ENCODE measurements at regions not wholly inside any gene's neighbourhood (a gene's known extent, or its start where the extent isn't known, plus 50 kb on each side); places are given as distances from the start of the nearest gene placed in this dataset.
"Not testable (repeated sequence)": the region's sequence is repeated elsewhere in the genome, so short reads cannot be mapped to it uniquely, and the experiment has no call there.

DNA sequence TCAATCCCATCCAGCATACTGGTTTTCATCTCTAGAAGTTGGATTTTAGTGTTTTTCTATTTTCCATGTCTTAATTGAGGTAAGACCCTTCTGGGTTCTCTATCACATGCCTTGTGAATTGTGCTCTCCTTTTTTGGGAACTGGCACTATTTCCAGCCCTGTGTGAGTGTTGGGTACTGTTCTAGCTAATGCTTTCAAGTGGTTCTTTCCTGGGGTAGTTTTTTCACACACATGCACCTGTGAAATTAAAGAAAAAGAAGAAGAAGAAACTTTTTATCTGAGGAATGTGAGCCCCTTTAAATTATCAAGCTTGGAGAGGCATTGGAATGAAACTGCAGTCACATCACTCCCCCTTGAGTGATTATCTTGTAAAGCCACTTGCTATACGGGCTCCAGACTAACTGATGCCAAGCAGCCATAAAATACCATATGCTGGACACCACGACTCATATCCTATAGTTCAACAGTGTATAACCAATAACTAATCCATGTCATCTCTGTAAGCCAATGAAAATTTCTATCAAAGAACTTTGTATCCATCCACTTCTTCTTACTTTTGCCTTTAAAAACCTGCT is 102.4 kb downstream of the FAM72B start:
- not testable (repeated sequence) for H3K14ac ChIP-seq (ENCODE audit: low read length in 2 of 2); DNase-seq; H3K9me3 ChIP-seq (ENCODE audit: control insufficient read depth, low read length); H3K4ac ChIP-seq (ENCODE audit: low read depth in 1 of 2, low read length in 2 of 2); H2AK5ac ChIP-seq (ENCODE audit: low read length, severe bottlenecking); H3K23ac ChIP-seq (ENCODE audit: low read length in 2 of 2); H4K8ac ChIP-seq (ENCODE audit: low read length); H2BK5ac ChIP-seq (ENCODE audit: low read depth, low read length, poor library complexity, severe bottlenecking); H3K36me3 ChIP-seq (ENCODE audit: control insufficient read depth in 1 of 2, insufficient read depth in 2 of 2, low read depth in 1 of 2, low read length in 2 of 2); H2BK12ac ChIP-seq (ENCODE audit: low read length in 2 of 2); H2AFZ ChIP-seq (ENCODE audit: low read depth, low read length); H3K18ac ChIP-seq (ENCODE audit: low read depth in 1 of 2, low read length in 2 of 2); H4K91ac ChIP-seq (ENCODE audit: low read length); H2BK120ac ChIP-seq (ENCODE audit: low read depth, low read length); H3K4me3 ChIP-seq (ENCODE audit: insufficient read depth in 1 of 2, low read depth in 1 of 2, low read length in 2 of 2); H3K27me3 ChIP-seq (ENCODE audit: control insufficient read depth in 1 of 2, insufficient read depth in 1 of 2, low read length in 2 of 2); H3K27ac ChIP-seq (ENCODE audit: low read length, poor library complexity, severe bottlenecking); H3K79me1 ChIP-seq (replicated peaks; ENCODE audit: low read length, poor library complexity, severe bottlenecking); H2BK15ac ChIP-seq (ENCODE audit: low read depth, poor library complexity, severe bottlenecking); H3K9ac ChIP-seq (ENCODE audit: low read length); H3K4me2 ChIP-seq (ENCODE audit: low read length, poor library complexity, severe bottlenecking); H3K4me1 ChIP-seq (ENCODE audit: control insufficient read depth, insufficient read depth, low read depth, low read length)
- 0% methylated on average over 1 of the region's 2 CpGs for WGBS

- not testable (repeated sequence) for H2AFZ ChIP-seq (ENCODE audit: low read depth, low read length); H4K91ac ChIP-seq (ENCODE audit: low read length); H3K27me3 ChIP-seq (ENCODE audit: control insufficient read depth in 1 of 2, insufficient read depth in 1 of 2, low read length in 2 of 2); H4K8ac ChIP-seq (ENCODE audit: low read length); H3K23ac ChIP-seq (ENCODE audit: low read length in 2 of 2); H3K4me2 ChIP-seq (ENCODE audit: low read length, poor library complexity, severe bottlenecking); H3K79me1 ChIP-seq (replicated peaks; ENCODE audit: low read length, poor library complexity, severe bottlenecking); DNase-seq; H3K9me3 ChIP-seq (ENCODE audit: control insufficient read depth, low read length); H2BK5ac ChIP-seq (ENCODE audit: low read depth, low read length, poor library complexity, severe bottlenecking); H2BK120ac ChIP-seq (ENCODE audit: low read depth, low read length); H3K14ac ChIP-seq (ENCODE audit: low read length in 2 of 2); H3K4me3 ChIP-seq (ENCODE audit: insufficient read depth in 1 of 2, low read depth in 1 of 2, low read length in 2 of 2); H3K18ac ChIP-seq (ENCODE audit: low read depth in 1 of 2, low read length in 2 of 2); H3K27ac ChIP-seq (ENCODE audit: low read length, poor library complexity, severe bottlenecking); H3K9ac ChIP-seq (ENCODE audit: low read length); H2AK5ac ChIP-seq (ENCODE audit: low read length, severe bottlenecking); H2BK15ac ChIP-seq (ENCODE audit: low read depth, poor library complexity, severe bottlenecking); H3K4me1 ChIP-seq (ENCODE audit: control insufficient read depth, insufficient read depth, low read depth, low read length); H3K4ac ChIP-seq (ENCODE audit: low read depth in 1 of 2, low read length in 2 of 2); H3K36me3 ChIP-seq (ENCODE audit: control insufficient read depth in 1 of 2, insufficient read depth in 2 of 2, low read depth in 1 of 2, low read length in 2 of 2); H2BK12ac ChIP-seq (ENCODE audit: low read length in 2 of 2)
- WGBS: no CpG with 5 or more reads among the region's 2 CpGs
These were observed 101.1 kb downstream of the FAM72B start for GRCh38 chr1:121082995-121083394.

GRCh38 chr1:121086249-121086648 is 97.9 kb downstream of the FAM72B start:
- not testable (repeated sequence) for H2BK15ac ChIP-seq (ENCODE audit: low read depth, poor library complexity, severe bottlenecking); H2BK12ac ChIP-seq (ENCODE audit: low read length in 2 of 2); DNase-seq; H3K4me1 ChIP-seq (ENCODE audit: control insufficient read depth, insufficient read depth, low read depth, low read length); H3K4ac ChIP-seq (ENCODE audit: low read depth in 1 of 2, low read length in 2 of 2); H3K14ac ChIP-seq (ENCODE audit: low read length in 2 of 2); H4K8ac ChIP-seq (ENCODE audit: low read length); H3K9ac ChIP-seq (ENCODE audit: low read length); H2BK120ac ChIP-seq (ENCODE audit: low read depth, low read length); H3K4me3 ChIP-seq (ENCODE audit: insufficient read depth in 1 of 2, low read depth in 1 of 2, low read length in 2 of 2); H3K27me3 ChIP-seq (ENCODE audit: control insufficient read depth in 1 of 2, insufficient read depth in 1 of 2, low read length in 2 of 2); H3K4me2 ChIP-seq (ENCODE audit: low read length, poor library complexity, severe bottlenecking); H3K79me1 ChIP-seq (replicated peaks; ENCODE audit: low read length, poor library complexity, severe bottlenecking); H2BK5ac ChIP-seq (ENCODE audit: low read depth, low read length, poor library complexity, severe bottlenecking); H4K91ac ChIP-seq (ENCODE audit: low read length); H2AFZ ChIP-seq (ENCODE audit: low read depth, low read length); H3K9me3 ChIP-seq (ENCODE audit: control insufficient read depth, low read length); H3K23ac ChIP-seq (ENCODE audit: low read length in 2 of 2); H3K36me3 ChIP-seq (ENCODE audit: control insufficient read depth in 1 of 2, insufficient read depth in 2 of 2, low read depth in 1 of 2, low read length in 2 of 2); H2AK5ac ChIP-seq (ENCODE audit: low read length, severe bottlenecking); H3K18ac ChIP-seq (ENCODE audit: low read depth in 1 of 2, low read length in 2 of 2); H3K27ac ChIP-seq (ENCODE audit: low read length, poor library complexity, severe bottlenecking)
- WGBS: no CpG with 5 or more reads among the region's 3 CpGs

DNA sequence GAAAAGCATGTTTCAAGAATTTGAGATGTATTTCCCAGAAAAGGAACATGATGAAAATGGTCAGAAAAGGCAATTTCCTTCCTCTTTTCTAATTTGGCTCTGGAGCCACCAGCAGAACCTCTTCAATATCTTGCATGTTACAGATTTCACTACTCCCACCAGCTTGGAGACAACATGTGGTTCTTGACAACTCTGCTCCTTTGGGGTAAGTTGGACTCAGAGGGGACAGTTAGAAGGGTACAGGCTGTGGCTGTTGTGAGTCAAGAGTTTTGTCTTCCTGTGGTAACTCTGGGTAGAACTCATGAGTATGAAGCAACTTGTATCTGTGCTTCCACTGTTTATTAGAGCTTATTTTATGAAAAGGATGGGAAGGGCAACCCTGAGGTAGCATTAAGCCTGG is 96.9 kb downstream of the FAM72B start:
- not testable (repeated sequence) for H3K14ac ChIP-seq (ENCODE audit: low read length in 2 of 2); H3K4me2 ChIP-seq (ENCODE audit: low read length, poor library complexity, severe bottlenecking); H3K36me3 ChIP-seq (ENCODE audit: control insufficient read depth in 1 of 2, insufficient read depth in 2 of 2, low read depth in 1 of 2, low read length in 2 of 2); H3K4me3 ChIP-seq (ENCODE audit: insufficient read depth in 1 of 2, low read depth in 1 of 2, low read length in 2 of 2); H3K27me3 ChIP-seq (ENCODE audit: control insufficient read depth in 1 of 2, insufficient read depth in 1 of 2, low read length in 2 of 2); DNase-seq; H4K91ac ChIP-seq (ENCODE audit: low read length); H3K9me3 ChIP-seq (ENCODE audit: control insufficient read depth, low read length); H3K23ac ChIP-seq (ENCODE audit: low read length in 2 of 2); H3K9ac ChIP-seq (ENCODE audit: low read length); H2BK12ac ChIP-seq (ENCODE audit: low read length in 2 of 2); H2BK5ac ChIP-seq (ENCODE audit: low read depth, low read length, poor library complexity, severe bottlenecking); H2AFZ ChIP-seq (ENCODE audit: low read depth, low read length); H2BK120ac ChIP-seq (ENCODE audit: low read depth, low read length); H3K4me1 ChIP-seq (ENCODE audit: control insufficient read depth, insufficient read depth, low read depth, low read length); H3K4ac ChIP-seq (ENCODE audit: low read depth in 1 of 2, low read length in 2 of 2); H4K8ac ChIP-seq (ENCODE audit: low read length); H2BK15ac ChIP-seq (ENCODE audit: low read depth, poor library complexity, severe bottlenecking); H3K79me1 ChIP-seq (replicated peaks; ENCODE audit: low read length, poor library complexity, severe bottlenecking); H3K18ac ChIP-seq (ENCODE audit: low read depth in 1 of 2, low read length in 2 of 2); H3K27ac ChIP-seq (ENCODE audit: low read length, poor library complexity, severe bottlenecking); H2AK5ac ChIP-seq (ENCODE audit: low read length, severe bottlenecking)

Data from mesenchymal stem cell (in vitro differentiated cells and primary cell).